CD14-positive monocyte (primary cell): ENCODE measurements at regions not wholly inside any gene's neighbourhood (a gene's known extent, or its start where the extent isn't known, plus 50 kb on each side); places are given as distances from the start of the nearest gene placed in this dataset.

Experiments
- DNase-seq, 3 donors: peaks; one replicate each; pipeline ENCODE4 v3.0.0-alpha.2; 2011 to 2022
- H2AFZ ChIP-seq: 2 replicates; pipeline ENCODE4 v1.6.0; 2012; ENCODE audit warnings: mild to moderate bottlenecking, low read depth, low read length, inconsistent platforms; ENCODE audit not compliant: insufficient read depth, poor library complexity, severe bottlenecking
- H3K27ac ChIP-seq, 2 donors: 1 replicate in 1 of 2; 2 replicates in 1 of 2; pipeline ENCODE4 v1.5.1; 2012 to 2013; ENCODE audit warnings: low read length in 2 of 2, control low read depth in 1 of 2, inconsistent platforms in 1 of 2, low read depth in 1 of 2, mild to moderate bottlenecking in 1 of 2
- H3K27me3 ChIP-seq, 2 donors: one replicate each; pipeline versions ENCODE4 v1.6.0 to v1.6.1; 2011 to 2013; ENCODE audit warnings: low read length in 2 of 2; ENCODE audit not compliant: control insufficient read depth in 2 of 2, insufficient read depth in 2 of 2
- H3K36me3 ChIP-seq, 2 donors: replicated peaks in 1 of 2; 1 replicate in 1 of 2; 2 replicates in 1 of 2; pipeline versions ENCODE4 v1.5.1 to v1.6.1; 2012 to 2013; ENCODE audit warnings: low read length in 2 of 2, control low read depth in 1 of 2, inconsistent platforms in 1 of 2, mild to moderate bottlenecking in 1 of 2; ENCODE audit not compliant: insufficient read depth in 2 of 2, control insufficient read depth in 1 of 2
- H3K4me1 ChIP-seq, 2 donors: 1 replicate in 1 of 2; 2 replicates in 1 of 2; pipeline versions ENCODE4 v1.5.1 to v1.6.1; 2012 to 2013; ENCODE audit warnings: low read length in 2 of 2, control low read depth in 1 of 2, inconsistent platforms in 1 of 2, mild to moderate bottlenecking in 1 of 2, moderate library complexity in 1 of 2; ENCODE audit not compliant: insufficient read depth in 2 of 2, control insufficient read depth in 1 of 2
- H3K4me2 ChIP-seq: replicated peaks from 2 replicates; pipeline ENCODE3; 2012; ENCODE audit warnings: low read length, moderate library complexity, mild to moderate bottlenecking; ENCODE audit not compliant: poor library complexity, severe bottlenecking; ENCODE audit errors: extremely low read depth
- H3K4me3 ChIP-seq, 3 experiments: fragments of 200-600 bp in 1 of 3; sonication (generic) in 1 of 3; replicated peaks in 1 of 3; 1 replicate in 2 of 3; 2 replicates in 1 of 3; pipeline ENCODE4 v1.5.1; 2011 to 2013; ENCODE audit warnings: low read length in 3 of 3, mild to moderate bottlenecking in 3 of 3, control low read depth in 2 of 3, low read depth in 2 of 3, inconsistent platforms in 1 of 3, moderate library complexity in 1 of 3
- H3K79me2 ChIP-seq: 2 replicates; pipeline ENCODE4 v1.6.0; 2012; ENCODE audit warnings: mild to moderate bottlenecking, control low read depth, inconsistent platforms, low read length, moderate library complexity; ENCODE audit not compliant: insufficient read depth
- H3K9ac ChIP-seq: 2 replicates; pipeline ENCODE4 v1.6.0; 2017; ENCODE audit warnings: low read length, mild to moderate bottlenecking; ENCODE audit not compliant: insufficient read depth, poor library complexity, severe bottlenecking
- H3K9me3 ChIP-seq, 2 donors: replicated peaks in 1 of 2; 1 replicate in 1 of 2; 2 replicates in 1 of 2; pipeline versions ENCODE4 v1.5.1 to v1.6.1; 2012 to 2013; ENCODE audit warnings: low read length in 2 of 2, control low read depth in 1 of 2; ENCODE audit not compliant: control insufficient read depth in 1 of 2, insufficient read depth in 1 of 2
- H4K20me1 ChIP-seq: 2 replicates; pipeline ENCODE4 v1.6.0; 2012; ENCODE audit warnings: mild to moderate bottlenecking, low read length, control low read depth, moderate library complexity; ENCODE audit not compliant: insufficient read depth
- H3K27ac Mint-ChIP-seq, 7 donors: one replicate each; pipeline ENCODE4 v1.8.0; 2020; ENCODE audit warnings: mild to moderate bottlenecking in 7 of 7, mixed read lengths in 7 of 7, moderate library complexity in 6 of 7, inconsistent platforms in 2 of 7
- H3K27me3 Mint-ChIP-seq, 3 donors: one replicate each; pipeline ENCODE4 v1.8.0; 2021 to 2022; ENCODE audit warnings: low read depth in 3 of 3, mild to moderate bottlenecking in 3 of 3, mixed read lengths in 3 of 3, moderate library complexity in 3 of 3, inconsistent platforms in 1 of 3
- H3K36me3 Mint-ChIP-seq, 2 donors: one replicate each; pipeline ENCODE4 v1.8.0; 2020; ENCODE audit warnings: mixed read lengths in 2 of 2, inconsistent platforms in 1 of 2, mild to moderate bottlenecking in 1 of 2
- H3K4me1 Mint-ChIP-seq: one replicate; pipeline ENCODE4 v1.8.0; 2020; ENCODE audit warnings: mild to moderate bottlenecking, mixed read lengths
- H3K4me3 Mint-ChIP-seq, 2 donors: one replicate each; pipeline ENCODE4 v1.8.0; 2020; ENCODE audit warnings: mild to moderate bottlenecking in 2 of 2, mixed read lengths in 2 of 2, moderate library complexity in 1 of 2
- H3K9me3 Mint-ChIP-seq, 7 donors: one replicate each; pipeline ENCODE4 v1.8.0; 2020 to 2022; ENCODE audit warnings: mixed read lengths in 7 of 7, mild to moderate bottlenecking in 6 of 7, moderate library complexity in 6 of 7, inconsistent platforms in 2 of 7
- WGBS: methylation state at CpG from one replicate; pipeline ENCODE4 v1.1.5; 2013; ENCODE audit warnings: missing lambda C conversion rate; ENCODE audit not compliant: insufficient coverage; 5-methylcytosine and 5-hydroxymethylcytosine counted together
- intact Hi-C, 2 donors: fragments of 100-400 bp; cut with micrococcal nuclease; formaldehyde crosslinking; loops; one replicate each; pipeline versions ENCODE4 v1.15.0 to v1.15.1; 2023
- TF ChIP-seq, protein P1 (sequence below): fragments of 200-600 bp; IDR thresholded peaks from one replicate; pipeline ENCODE4 v1.8.0; 2022; ENCODE audit warnings: antibody characterized with exemption, mild to moderate bottlenecking

DNA sequence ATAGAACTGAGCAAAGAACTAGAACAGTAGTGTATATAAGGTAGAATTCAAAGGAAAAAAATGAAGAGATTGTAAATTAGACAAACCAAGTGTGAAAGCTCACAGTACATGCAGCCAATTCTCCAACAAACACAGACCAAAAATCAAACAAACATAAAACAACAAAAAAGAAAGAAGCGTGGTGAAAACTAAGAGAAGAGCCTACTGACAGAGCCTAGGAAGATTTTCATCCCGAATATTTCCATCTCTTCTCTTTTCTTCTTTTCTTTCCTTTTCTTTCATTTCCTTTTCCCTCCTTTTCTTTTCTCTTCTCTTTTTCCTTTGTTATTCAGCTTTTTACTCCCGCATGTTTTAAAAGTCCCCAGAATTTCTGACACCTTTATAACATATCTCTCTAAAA is 1103.6 kb downstream of the CDH8 start:
- H3K36me3 ChIP-seq: no peaks in the 10 kb centered on the region
- H2AFZ ChIP-seq: no peak overlapping the region
- no peak overlapping the region for H3K4me2 ChIP-seq
- H3K27ac ChIP-seq: no peak overlapping the region
- H3K27me3 ChIP-seq: no peaks in the 10 kb centered on the region
- H3K79me2 ChIP-seq: no peaks in the 10 kb centered on the region
- WGBS: no CpG with 5 or more reads among the region's 3 CpGs
- TF ChIP-seq, protein P1, sequence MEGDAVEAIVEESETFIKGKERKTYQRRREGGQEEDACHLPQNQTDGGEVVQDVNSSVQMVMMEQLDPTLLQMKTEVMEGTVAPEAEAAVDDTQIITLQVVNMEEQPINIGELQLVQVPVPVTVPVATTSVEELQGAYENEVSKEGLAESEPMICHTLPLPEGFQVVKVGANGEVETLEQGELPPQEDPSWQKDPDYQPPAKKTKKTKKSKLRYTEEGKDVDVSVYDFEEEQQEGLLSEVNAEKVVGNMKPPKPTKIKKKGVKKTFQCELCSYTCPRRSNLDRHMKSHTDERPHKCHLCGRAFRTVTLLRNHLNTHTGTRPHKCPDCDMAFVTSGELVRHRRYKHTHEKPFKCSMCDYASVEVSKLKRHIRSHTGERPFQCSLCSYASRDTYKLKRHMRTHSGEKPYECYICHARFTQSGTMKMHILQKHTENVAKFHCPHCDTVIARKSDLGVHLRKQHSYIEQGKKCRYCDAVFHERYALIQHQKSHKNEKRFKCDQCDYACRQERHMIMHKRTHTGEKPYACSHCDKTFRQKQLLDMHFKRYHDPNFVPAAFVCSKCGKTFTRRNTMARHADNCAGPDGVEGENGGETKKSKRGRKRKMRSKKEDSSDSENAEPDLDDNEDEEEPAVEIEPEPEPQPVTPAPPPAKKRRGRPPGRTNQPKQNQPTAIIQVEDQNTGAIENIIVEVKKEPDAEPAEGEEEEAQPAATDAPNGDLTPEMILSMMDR: no peak
- no peak for DNase-seq
- Mint-ChIP-seq H3K36me3 (no peaks in the 10 kb centered on the region), H3K9me3 (peaks cover 0 to 15% (median 2%) of the 10 kb centered on the region in 7 donors), H3K4me1 (no peaks in the 10 kb centered on the region), H3K27me3 (no peaks in the 10 kb centered on the region), H3K4me3 (no peak overlapping the region), H3K27ac (no peak overlapping the region)
- H3K4me1 ChIP-seq: no peaks in the 10 kb centered on the region
- peaks cover 0 to 4% of the 10 kb centered on the region in 2 donors for H3K9me3 ChIP-seq
- H4K20me1 ChIP-seq: no peaks in the 10 kb centered on the region
- no peak overlapping the region for H3K4me3 ChIP-seq
- H3K9ac ChIP-seq: no peak overlapping the region
- intact Hi-C loops: no loop called here

DNA sequence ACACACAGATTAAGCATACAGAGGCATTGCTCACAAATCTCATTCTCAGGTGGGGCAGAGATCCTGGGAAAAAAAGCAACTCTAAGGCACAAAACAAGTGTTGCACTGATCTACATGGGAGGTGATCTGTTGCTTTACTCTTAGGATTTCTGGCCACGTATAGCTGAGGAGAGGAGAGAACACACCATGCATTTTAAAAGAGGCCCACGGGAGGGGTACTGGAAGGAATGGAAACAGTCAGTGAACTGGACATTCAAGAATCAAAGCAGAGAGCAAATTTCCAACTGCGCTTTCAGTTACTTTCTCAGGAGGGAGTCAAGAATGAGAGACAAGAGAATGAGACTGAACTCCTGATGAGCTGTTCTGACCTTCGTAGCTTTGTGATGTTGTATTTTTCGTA is 1105.9 kb downstream of the CDH8 start:
- TF ChIP-seq, protein P1: no peak
- Histone ChIP-seq H4K20me1 (no peaks in the 10 kb centered on the region), H3K27ac (no peak overlapping the region), H3K79me2 (no peaks in the 10 kb centered on the region), H3K9ac (no peak overlapping the region), H3K9me3 (no peaks in the 10 kb centered on the region), H3K4me2 (no peak overlapping the region), H2AFZ (no peak overlapping the region), H3K4me1 (no peaks in the 10 kb centered on the region), H3K4me3 (no peak overlapping the region), H3K27me3 (no peaks in the 10 kb centered on the region), H3K36me3 (no peaks in the 10 kb centered on the region)
- no peak overlapping the region for H3K4me3 Mint-ChIP-seq
- H3K36me3 Mint-ChIP-seq: no peaks in the 10 kb centered on the region
- H3K27me3 Mint-ChIP-seq: no peaks in the 10 kb centered on the region
- H3K27ac Mint-ChIP-seq: no peak overlapping the region
- no peak for DNase-seq
- H3K4me1 Mint-ChIP-seq: no peaks in the 10 kb centered on the region
- 79% methylated on average over 2 of the region's 5 CpGs for WGBS
- intact Hi-C loops: no loop called here
- H3K9me3 Mint-ChIP-seq: peaks cover 0 to 7% (median 2%) of the 10 kb centered on the region in 7 donors
